Activated naive CD4-positive, alpha-beta T cell treated with anti-CD3 and anti-CD28 coated beads, Interleukin-2, amount 10 ng/mL, durations not matched to agents 7 days and 5 days (primary cell): ENCODE measurements at regions not wholly inside any gene's neighbourhood (a gene's known extent, or its start where the extent isn't known, plus 50 kb on each side); places are given as distances from the start of the nearest gene placed in this dataset.
"Not testable (repeated sequence)": the region's sequence is repeated elsewhere in the genome, so short reads cannot be mapped to it uniquely, and the experiment has no call there.

Experiments used
- CTCF ChIA-PET: fragments of 350-600 bp; sonication (Branson Sonifier 250); formaldehyde crosslinking; loops from one replicate; lab custom pipeline; 2021; ENCODE audit warnings: antibody characterized with exemption; lab: Charles Lee
- DNase-seq: peaks from one replicate; pipeline ENCODE4 v3.0.0-alpha.2; 2020
- H3K27ac Mint-ChIP-seq: one replicate; pipeline ENCODE4 v1.8.0; 2021; ENCODE audit warnings: mild to moderate bottlenecking, moderate library complexity, mixed read lengths
- H3K27me3 Mint-ChIP-seq: one replicate; pipeline ENCODE4 v1.8.0; 2021; ENCODE audit warnings: mild to moderate bottlenecking, mixed read lengths
- H3K36me3 Mint-ChIP-seq: one replicate; pipeline ENCODE4 v1.8.0; 2021; ENCODE audit warnings: mixed read lengths
- H3K4me1 Mint-ChIP-seq: one replicate; pipeline ENCODE4 v1.8.0; 2021; ENCODE audit warnings: mixed read lengths
- H3K4me3 Mint-ChIP-seq: one replicate; pipeline ENCODE4 v1.8.0; 2021; ENCODE audit warnings: mild to moderate bottlenecking, moderate library complexity, mixed read lengths
- H3K9me3 Mint-ChIP-seq: one replicate; pipeline ENCODE4 v1.8.0; 2021; ENCODE audit warnings: mixed read lengths

GRCh38 chr2:57707794-57708193, 338.8 kb upstream of the VRK2 start:
- H3K27me3 Mint-ChIP-seq, H3K4me1 Mint-ChIP-seq, H3K27ac Mint-ChIP-seq, CTCF ChIA-PET, H3K36me3 Mint-ChIP-seq, DNase-seq, H3K4me3 Mint-ChIP-seq, H3K9me3 Mint-ChIP-seq: not testable (repeated sequence)

GRCh38 chr2:57711991-57712390, 334.6 kb upstream of the VRK2 start:
- Mint-ChIP-seq H3K27ac (no peak overlapping the region), H3K36me3 (no peaks in the 10 kb centered on the region), H3K4me1 (no peaks in the 10 kb centered on the region), H3K4me3 (no peak overlapping the region), H3K27me3 (peaks cover 3% of the 10 kb centered on the region), H3K9me3 (no peaks in the 10 kb centered on the region)
- no peak for DNase-seq
- CTCF ChIA-PET = no interaction called here

GRCh38 chr2:57720728-57721627, 325.6 kb upstream of the VRK2 start:
- Mint-ChIP-seq H3K27me3 (peaks cover 6% of the 10 kb centered on the region), H3K4me1 (peaks cover 11% of the 10 kb centered on the region), H3K36me3 (no peaks in the 10 kb centered on the region), H3K4me3 (no peak overlapping the region), H3K27ac (no peak overlapping the region), H3K9me3 (no peaks in the 10 kb centered on the region)
- peak; percentile 49 for DNase-seq
- CTCF ChIA-PET = interaction anchor here (0.6 to 1.4 kb wide), 7 partner anchors 16 to 726 kb away, joined by 3 to 5 read pairs (median 3); no protein-coding TSS in a partner anchor

- CTCF ChIA-PET = no interaction called here
- H3K27me3 Mint-ChIP-seq = peaks cover 6% of the 10 kb centered on the region
- H3K4me1 Mint-ChIP-seq = peaks cover 7% of the 10 kb centered on the region
- H3K4me3 Mint-ChIP-seq = no peak overlapping the region
- no peaks in the 10 kb centered on the region for H3K9me3 Mint-ChIP-seq
- H3K27ac Mint-ChIP-seq = no peak overlapping the region
- no peak for DNase-seq
- no peaks in the 10 kb centered on the region for H3K36me3 Mint-ChIP-seq
Measured at GRCh38 chr2:57725337-57725947, 321.2 kb upstream of the VRK2 start.

GRCh38 chr2:57726294-57726693, 320.3 kb upstream of the VRK2 start:
- no peaks in the 10 kb centered on the region for H3K27me3 Mint-ChIP-seq
- H3K4me3 Mint-ChIP-seq = no peak overlapping the region
- H3K27ac Mint-ChIP-seq = no peak overlapping the region
- CTCF ChIA-PET = no interaction called here
- no peaks in the 10 kb centered on the region for H3K36me3 Mint-ChIP-seq
- DNase-seq = no peak
- no peaks in the 10 kb centered on the region for H3K9me3 Mint-ChIP-seq
- no peaks in the 10 kb centered on the region for H3K4me1 Mint-ChIP-seq

- CTCF ChIA-PET = no interaction called here
- Mint-ChIP-seq H3K4me3 (no peak overlapping the region), H3K4me1 (no peaks in the 10 kb centered on the region), H3K9me3 (no peaks in the 10 kb centered on the region), H3K36me3 (no peaks in the 10 kb centered on the region), H3K27me3 (no peaks in the 10 kb centered on the region), H3K27ac (no peak overlapping the region)
- no peak for DNase-seq
Measured at GRCh38 chr2:57728691-57729090, 317.9 kb upstream of the VRK2 start.

GRCh38 chr2:57733956-57734355, 312.6 kb upstream of the VRK2 start:
- no peaks in the 10 kb centered on the region for H3K9me3 Mint-ChIP-seq
- DNase-seq = no peak
- no peak overlapping the region for H3K27ac Mint-ChIP-seq
- no peak overlapping the region for H3K4me3 Mint-ChIP-seq
- no peaks in the 10 kb centered on the region for H3K4me1 Mint-ChIP-seq
- no peaks in the 10 kb centered on the region for H3K36me3 Mint-ChIP-seq
- no peaks in the 10 kb centered on the region for H3K27me3 Mint-ChIP-seq
- CTCF ChIA-PET = no interaction called here

GRCh38 chr2:57740891-57741290, 305.7 kb upstream of the VRK2 start:
- no peak for DNase-seq
- H3K4me1 Mint-ChIP-seq = no peaks in the 10 kb centered on the region
- no peaks in the 10 kb centered on the region for H3K36me3 Mint-ChIP-seq
- H3K27me3 Mint-ChIP-seq = peaks cover 4% of the 10 kb centered on the region
- H3K9me3 Mint-ChIP-seq = no peaks in the 10 kb centered on the region
- CTCF ChIA-PET = no interaction called here
- H3K27ac Mint-ChIP-seq = no peak overlapping the region
- H3K4me3 Mint-ChIP-seq = no peak overlapping the region

- DNase-seq = no peak
- H3K36me3 Mint-ChIP-seq = no peaks in the 10 kb centered on the region
- no peaks in the 10 kb centered on the region for H3K9me3 Mint-ChIP-seq
- H3K27me3 Mint-ChIP-seq = peaks cover 4% of the 10 kb centered on the region
- H3K4me3 Mint-ChIP-seq = no peak overlapping the region
- no peaks in the 10 kb centered on the region for H3K4me1 Mint-ChIP-seq
- no peak overlapping the region for H3K27ac Mint-ChIP-seq
- CTCF ChIA-PET = no interaction called here
Measured at GRCh38 chr2:57753636-57754035, 293.0 kb upstream of the VRK2 start.

GRCh38 chr2:57758686-57759085, 287.9 kb upstream of the VRK2 start:
- no peak for DNase-seq
- Mint-ChIP-seq H3K4me1 (no peaks in the 10 kb centered on the region), H3K9me3 (no peaks in the 10 kb centered on the region), H3K4me3 (no peak overlapping the region), H3K27me3 (peaks cover 10% of the 10 kb centered on the region), H3K27ac (no peak overlapping the region), H3K36me3 (no peaks in the 10 kb centered on the region)
- CTCF ChIA-PET = interaction anchor here (1.0 to 1.9 kb wide), 4 partner anchors 26 to 690 kb away, joined by 3 to 8 read pairs (median 4); no protein-coding TSS in a partner anchor

GRCh38 chr2:57759131-57759530, 287.5 kb upstream of the VRK2 start:
- H3K4me3 Mint-ChIP-seq = no peak overlapping the region
- H3K9me3 Mint-ChIP-seq = no peaks in the 10 kb centered on the region
- peak overlapping the region; percentile 37 for H3K27ac Mint-ChIP-seq
- peaks cover 10% of the 10 kb centered on the region for H3K27me3 Mint-ChIP-seq
- CTCF ChIA-PET = interaction anchor here (1.0 to 1.9 kb wide), 5 partner anchors 27 to 689 kb away, joined by 3 to 8 read pairs (median 3); no protein-coding TSS in a partner anchor
- H3K36me3 Mint-ChIP-seq = no peaks in the 10 kb centered on the region
- no peaks in the 10 kb centered on the region for H3K4me1 Mint-ChIP-seq
- no peak for DNase-seq

GRCh38 chr2:57759822-57760300, 286.7 kb upstream of the VRK2 start:
- H3K4me1 Mint-ChIP-seq = no peaks in the 10 kb centered on the region
- H3K4me3 Mint-ChIP-seq = no peak overlapping the region
- H3K27ac Mint-ChIP-seq = no peak overlapping the region
- H3K9me3 Mint-ChIP-seq = no peaks in the 10 kb centered on the region
- peaks cover 9% of the 10 kb centered on the region for H3K27me3 Mint-ChIP-seq
- DNase-seq = peak; percentile 75
- CTCF ChIA-PET = interaction anchor here (1.0 to 1.9 kb wide), 5 partner anchors 27 to 688 kb away, joined by 3 to 8 read pairs (median 3); no protein-coding TSS in a partner anchor
- H3K36me3 Mint-ChIP-seq = no peaks in the 10 kb centered on the region

- DNase-seq = no peak
- Mint-ChIP-seq H3K36me3 (no peaks in the 10 kb centered on the region), H3K4me3 (no peak overlapping the region), H3K9me3 (no peaks in the 10 kb centered on the region), H3K27ac (no peak overlapping the region), H3K4me1 (no peaks in the 10 kb centered on the region), H3K27me3 (peaks cover 6% of the 10 kb centered on the region)
- CTCF ChIA-PET = interaction anchor here (1.6 to 1.9 kb wide), 2 partner anchors 599 to 688 kb away, joined by 3 to 8 read pairs; no protein-coding TSS in a partner anchor
Measured at GRCh38 chr2:57760381-57760801, 286.2 kb upstream of the VRK2 start.

GRCh38 chr2:57776916-57777315, 269.7 kb upstream of the VRK2 start:
- CTCF ChIA-PET = no interaction called here
- Mint-ChIP-seq H3K9me3 (no peaks in the 10 kb centered on the region), H3K27me3 (no peaks in the 10 kb centered on the region), H3K4me1 (no peaks in the 10 kb centered on the region), H3K36me3 (no peaks in the 10 kb centered on the region), H3K4me3 (no peak overlapping the region), H3K27ac (no peak overlapping the region)
- DNase-seq = no peak
